ENCODE measurements at regions not wholly inside any gene's neighbourhood (a gene's known extent, or its start where the extent isn't known, plus 50 kb on each side); places are given as distances from the start of the nearest gene placed in this dataset.

GRCh38 chr5:74334762-74335384, 305.7 kb downstream of the ENC1 start:
- no peak overlapping the region for H3K4me3 ChIP-seq
- no peaks in the 10 kb centered on the region for H3K27me3 ChIP-seq
- peaks cover 0 to 8% (median 0%) of the 10 kb centered on the region in 12 donors for H3K4me1 ChIP-seq
- intact Hi-C loops (cut with DNase I), result no loop called here
- no peaks in the 10 kb centered on the region for H3K36me3 ChIP-seq
- ATAC-seq (no peak), DNase-seq (no peak)
- H3K9me3 ChIP-seq, result peaks cover 0 to 4% (median 0%) of the 10 kb centered on the region in 12 donors
- 65 to 79% (median 70%) methylated on average over 5 of the region's 5 CpGs for WGBS, 4 donors
- TF ChIP-seq POLR2A (IDR thresholded peaks at IDR 0.05), result no peak
- TF ChIP-seq, protein P1, sequence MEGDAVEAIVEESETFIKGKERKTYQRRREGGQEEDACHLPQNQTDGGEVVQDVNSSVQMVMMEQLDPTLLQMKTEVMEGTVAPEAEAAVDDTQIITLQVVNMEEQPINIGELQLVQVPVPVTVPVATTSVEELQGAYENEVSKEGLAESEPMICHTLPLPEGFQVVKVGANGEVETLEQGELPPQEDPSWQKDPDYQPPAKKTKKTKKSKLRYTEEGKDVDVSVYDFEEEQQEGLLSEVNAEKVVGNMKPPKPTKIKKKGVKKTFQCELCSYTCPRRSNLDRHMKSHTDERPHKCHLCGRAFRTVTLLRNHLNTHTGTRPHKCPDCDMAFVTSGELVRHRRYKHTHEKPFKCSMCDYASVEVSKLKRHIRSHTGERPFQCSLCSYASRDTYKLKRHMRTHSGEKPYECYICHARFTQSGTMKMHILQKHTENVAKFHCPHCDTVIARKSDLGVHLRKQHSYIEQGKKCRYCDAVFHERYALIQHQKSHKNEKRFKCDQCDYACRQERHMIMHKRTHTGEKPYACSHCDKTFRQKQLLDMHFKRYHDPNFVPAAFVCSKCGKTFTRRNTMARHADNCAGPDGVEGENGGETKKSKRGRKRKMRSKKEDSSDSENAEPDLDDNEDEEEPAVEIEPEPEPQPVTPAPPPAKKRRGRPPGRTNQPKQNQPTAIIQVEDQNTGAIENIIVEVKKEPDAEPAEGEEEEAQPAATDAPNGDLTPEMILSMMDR (IDR thresholded peaks at IDR 0.05), result no peak
- H3K27ac ChIP-seq, result no peak overlapping the region

GRCh38 chr5:74334062-74334761, 306.3 kb downstream of the ENC1 start:
- ATAC-seq (peak in 2 of 4 donors; percentile 20 to 33), DNase-seq (no peak)
- Histone ChIP-seq H3K27me3 (no peaks in the 10 kb centered on the region), H3K4me3 (no peak overlapping the region), H3K36me3 (no peaks in the 10 kb centered on the region), H3K4me1 (peaks cover 0 to 8% (median 0%) of the 10 kb centered on the region in 12 donors), H3K27ac (no peak overlapping the region), H3K9me3 (peaks cover 0 to 4% (median 0%) of the 10 kb centered on the region in 12 donors)
- WGBS, 4 donors, result 54 to 58% (median 56%) methylated on average over 4 of the region's 4 CpGs
- TF ChIP-seq, protein P1 (IDR thresholded peaks at IDR 0.05), result no peak
- no peak for TF ChIP-seq POLR2A (IDR thresholded peaks at IDR 0.05)
- intact Hi-C loops (cut with DNase I), result no loop called here

- H3K4me1 ChIP-seq, result peaks cover 0 to 8% (median 0%) of the 10 kb centered on the region in 12 donors
- intact Hi-C loops (cut with DNase I), result no loop called here
- no peak overlapping the region for H3K27ac ChIP-seq
Measured at GRCh38 chr5:74333430-74333829, 307.1 kb downstream of the ENC1 start.

DNA sequence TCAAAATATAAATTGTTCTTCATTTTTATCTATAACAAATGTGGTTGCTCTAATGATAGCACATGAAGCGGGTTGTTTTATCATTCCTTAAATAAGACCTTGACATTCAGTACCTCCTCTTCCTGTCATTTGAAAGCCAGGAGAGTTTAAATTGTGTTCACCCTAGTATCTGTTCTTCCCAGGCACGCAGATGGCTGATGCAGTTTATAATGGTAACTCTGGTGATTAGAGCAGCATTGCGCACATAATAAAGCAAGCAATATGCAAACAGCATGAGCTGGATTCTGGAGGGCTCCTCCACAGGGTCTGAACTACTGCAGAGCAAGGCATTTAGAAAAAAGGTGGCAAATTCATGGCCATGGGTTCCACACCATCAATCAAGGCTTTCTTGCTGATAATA, 307.8 kb downstream of the ENC1 start:
- intact Hi-C loops (cut with DNase I), result no loop called here
- TF ChIP-seq, protein P1 (IDR thresholded peaks at IDR 0.05), result no peak
- TF ChIP-seq POLR2A (IDR thresholded peaks at IDR 0.05), result no peak
- H3K9me3 ChIP-seq, result peaks cover 0 to 4% (median 0%) of the 10 kb centered on the region in 12 donors
- 88 to 93% (median 90%) methylated on average over 3 of the region's 3 CpGs for WGBS, 4 donors
- DNase-seq (no peak), ATAC-seq (no peak)
- peaks cover 0 to 4% (median 0%) of the 10 kb centered on the region in 12 donors for H3K4me1 ChIP-seq
- no peak overlapping the region for H3K27ac ChIP-seq
- H3K4me3 ChIP-seq, result no peak overlapping the region
- no peaks in the 10 kb centered on the region for H3K36me3 ChIP-seq
- no peaks in the 10 kb centered on the region for H3K27me3 ChIP-seq

More at GRCh38 chr5:74333430-74333829, 307.1 kb downstream of the ENC1 start:
- no peak for TF ChIP-seq POLR2A (IDR thresholded peaks at IDR 0.05)
- TF ChIP-seq, protein P1 (IDR thresholded peaks at IDR 0.05), result no peak
- no peak for ATAC-seq
- Histone ChIP-seq H3K36me3 (no peaks in the 10 kb centered on the region), H3K27me3 (no peaks in the 10 kb centered on the region), H3K9me3 (peaks cover 0 to 4% (median 0%) of the 10 kb centered on the region in 12 donors), H3K4me3 (no peak overlapping the region)
- DNase-seq, result no peak
